ENCODE measurements at regions not wholly inside any gene's neighbourhood (a gene's known extent, or its start where the extent isn't known, plus 50 kb on each side); places are given as distances from the start of the nearest gene placed in this dataset.

- no peak for TF ChIP-seq CTCF (IDR thresholded peaks at IDR 0.05; ENCODE audit: low read depth, low read length)
- no peak for TF ChIP-seq POLR2A (IDR thresholded peaks at IDR 0.05; ENCODE audit: extremely low read depth, insufficient read length)
- no peak for TF ChIP-seq MYC (IDR thresholded peaks at IDR 0.05; ENCODE audit: low read depth, low read length)
- no peak for TF ChIP-seq MAX (IDR thresholded peaks at IDR 0.05; ENCODE audit: low read depth, low read length)
Observed at GRCh38 chrX:121831601-121832000, 784.2 kb downstream of the GLUD2 start.

Data from NB4 (cell line).